Endothelial cell of umbilical vein (primary cell): ENCODE measurements at regions not wholly inside any gene's neighbourhood (a gene's known extent, or its start where the extent isn't known, plus 50 kb on each side); places are given as distances from the start of the nearest gene placed in this dataset.

Experiments
- BruUV-seq: library from RNA; stranded (reverse); fragments of 400-500 nt; replicated peaks from 2 replicates; lab custom pipeline; 2021; lab: Mats Ljungman, UMichigan
- CTCF ChIA-PET: fragments of 300-600, 350-600 bp; sonication (Branson Sonifier 250); formaldehyde crosslinking; loops from one replicate; lab custom pipeline; 2021; ENCODE audit warnings: antibody characterized with exemption, inconsistent platforms; lab: Charles Lee
- POLR2A ChIA-PET: fragments of 300-600, 350-600 bp; sonication (Branson Sonifier 250); formaldehyde crosslinking; loops from one replicate; lab custom pipeline; 2021; ENCODE audit warnings: antibody characterized with exemption, inconsistent platforms; lab: Charles Lee
- DNase-seq: peaks from one replicate; pipeline ENCODE4 v3.0.0-alpha.2; 2011; ENCODE audit warnings: low read depth, low spot score
- FAIRE-seq: peaks from 2 replicates; lab custom pipeline; 2011; peaks lifted over from hg19 to GRCh38; lab: Jason Lieb, UNC
- H2AFZ ChIP-seq: 2 replicates; pipeline ENCODE4 v1.6.0; 2012; ENCODE audit warnings: low read depth, low read length, control low read depth, inconsistent platforms
- H3K27ac ChIP-seq: 2 replicates; pipeline ENCODE4 v1.5.1; 2011; ENCODE audit warnings: low read depth, mild to moderate bottlenecking, control low read depth, low read length, moderate library complexity; ENCODE audit not compliant: insufficient read depth
- H3K27me3 ChIP-seq, 2 experiments: 2 replicates each; pipeline versions ENCODE4 v1.6.0 to v1.6.1; 2011; ENCODE audit warnings: low read length in 2 of 2, mixed read lengths in 1 of 2; ENCODE audit not compliant: control insufficient read depth in 2 of 2, insufficient read depth in 2 of 2
- H3K36me3 ChIP-seq, 2 experiments: 2 replicates in 1 of 2; 3 replicates in 1 of 2; pipeline ENCODE4 v1.5.1; 2011; ENCODE audit warnings: low read length in 2 of 2, mild to moderate bottlenecking in 1 of 2, moderate library complexity in 1 of 2; ENCODE audit not compliant: control insufficient read depth in 2 of 2, insufficient read depth in 2 of 2; ENCODE audit errors: extremely low read depth in 1 of 2
- H3K4me1 ChIP-seq: 3 replicates; pipeline ENCODE4 v1.5.1; 2011; ENCODE audit warnings: mild to moderate bottlenecking, low read length; ENCODE audit not compliant: control insufficient read depth, insufficient read depth; ENCODE audit errors: extremely low read depth
- H3K4me2 ChIP-seq: 2 replicates; pipeline ENCODE4 v1.6.1; 2011; ENCODE audit warnings: low read length, control low read depth, mixed read lengths; ENCODE audit not compliant: insufficient read depth
- H3K4me3 ChIP-seq, 3 experiments: fragments of 200-600 bp in 1 of 3; sonication (generic), shearing (Covaris generic) in 1 of 3; replicated peaks in 1 of 3; 2 replicates each; pipeline ENCODE4 v1.5.1; 2011 to 2016; ENCODE audit warnings: control low read depth in 3 of 3, low read length in 3 of 3, mild to moderate bottlenecking in 2 of 3, inconsistent platforms in 1 of 3, low read depth in 1 of 3, moderate library complexity in 1 of 3; ENCODE audit not compliant: insufficient read depth in 1 of 3
- H3K79me2 ChIP-seq: 2 replicates; pipeline ENCODE4 v1.6.0; 2012; ENCODE audit warnings: low read length, inconsistent platforms; ENCODE audit not compliant: control insufficient read depth, insufficient read depth
- H3K9ac ChIP-seq: replicated peaks from 2 replicates; pipeline ENCODE3; 2011; ENCODE audit warnings: low read length, control low read depth; ENCODE audit not compliant: insufficient read depth; ENCODE audit errors: extremely low read depth
- H3K9me1 ChIP-seq: replicated peaks from 3 replicates; pipeline ENCODE4 v1.6.0; 2011; ENCODE audit warnings: mild to moderate bottlenecking, low read length; ENCODE audit not compliant: control insufficient read depth, insufficient read depth; ENCODE audit errors: extremely low read depth
- H3K9me3 ChIP-seq: replicated peaks from 2 replicates; pipeline ENCODE4 v1.5.1; 2012; ENCODE audit warnings: low read length, inconsistent platforms; ENCODE audit not compliant: control insufficient read depth, insufficient read depth
- H4K20me1 ChIP-seq: replicated peaks from 2 replicates; pipeline ENCODE3; 2011; ENCODE audit warnings: mild to moderate bottlenecking, low read length; ENCODE audit not compliant: control insufficient read depth, insufficient read depth; ENCODE audit errors: extremely low read depth
- EZH2 ChIP-seq: IDR thresholded peaks from 2 replicates; pipeline ENCODE4 v1.6.1; 2012; ENCODE audit warnings: borderline replicate concordance, low read depth, mild to moderate bottlenecking, moderate library complexity, low read length, inconsistent platforms; ENCODE audit not compliant: severe bottlenecking
- FOS ChIP-seq: IDR thresholded peaks from 2 replicates; pipeline ENCODE4 v1.6.1; 2011; ENCODE audit warnings: mild to moderate bottlenecking, low read length, moderate library complexity, borderline replicate concordance; ENCODE audit not compliant: insufficient read depth
- GATA2 ChIP-seq: IDR thresholded peaks from 2 replicates; pipeline ENCODE4 v1.7.0; 2011; ENCODE audit warnings: low read depth, mild to moderate bottlenecking, moderate library complexity, mixed read lengths, low read length; ENCODE audit not compliant: insufficient read length, insufficient read depth
- JUN ChIP-seq: IDR thresholded peaks from 2 replicates; pipeline ENCODE4 v1.6.1; 2011; ENCODE audit warnings: borderline replicate concordance, low read depth; ENCODE audit not compliant: insufficient read length, insufficient read depth
- MYC ChIP-seq: IDR thresholded peaks from one replicate; pipeline ENCODE4 v1.6.1; 2011; ENCODE audit warnings: mild to moderate bottlenecking, low read depth, low read length
- POLR2A ChIP-seq: IDR thresholded peaks from 2 replicates; pipeline ENCODE4 v1.6.1; 2012; ENCODE audit warnings: low read depth, mild to moderate bottlenecking, control low read depth, low read length
- POLR2AphosphoS5 ChIP-seq: IDR thresholded peaks from 2 replicates; pipeline ENCODE4 v1.6.1; 2012; ENCODE audit warnings: low read depth, mild to moderate bottlenecking, control low read depth, low read length, moderate library complexity; ENCODE audit not compliant: insufficient read depth
- dilution Hi-C: fragments of 300-500 bp; cut with MboI; formaldehyde crosslinking; loops from one replicate; pipeline ENCODE4 v1.15.0; 2019; ENCODE audit warnings: low sequenced_read_pairs; ENCODE audit not compliant: extremely low pct_ligation_motif_present
- intact Hi-C: fragments of 100-400 bp; cut with micrococcal nuclease; formaldehyde crosslinking; loops from one replicate; pipeline ENCODE4 v1.10.0; 2022
- TF ChIP-seq, protein P1 (sequence below): IDR thresholded peaks from 2 replicates; pipeline ENCODE4 v1.6.1; 2011; ENCODE audit not compliant: insufficient read depth, insufficient read length
- TF ChIP-seq, protein P2 (sequence below), 2 donors: IDR thresholded peaks; 1 replicate in 1 of 2; 2 replicates in 1 of 2; pipeline ENCODE4 v1.5.1; 2011; ENCODE audit warnings: low read length in 2 of 2, mild to moderate bottlenecking in 2 of 2, moderate library complexity in 2 of 2, control low read depth in 1 of 2, inconsistent platforms in 1 of 2, low read depth in 1 of 2; ENCODE audit not compliant: insufficient read depth in 1 of 2; ENCODE audit errors: extremely low read depth in 1 of 2

DNA sequence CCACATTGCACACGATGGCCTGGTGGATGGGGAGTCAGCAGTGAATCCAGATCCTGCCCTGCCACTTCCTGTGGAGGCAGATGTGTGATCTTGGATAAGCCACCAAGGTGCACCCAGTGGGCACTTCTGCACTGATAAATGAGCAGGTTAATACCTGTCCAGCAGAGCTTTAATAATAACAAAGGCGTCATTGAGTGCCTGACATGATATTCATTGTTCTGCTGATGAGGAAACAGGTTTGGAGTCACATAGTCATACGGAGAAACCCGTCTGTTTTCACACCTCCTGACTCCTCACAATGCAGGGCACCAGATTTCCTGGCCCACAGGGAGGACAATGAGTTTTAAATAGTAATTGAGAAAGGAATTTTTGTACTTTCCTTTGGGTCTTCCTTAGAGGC is 324.6 kb upstream of the CDH5 start:
- H3K27me3 ChIP-seq, result no peaks in the 10 kb centered on the region
- no peaks in the 10 kb centered on the region for H3K9me3 ChIP-seq
- DNase-seq, result no peak
- H3K36me3 ChIP-seq, result no peaks in the 10 kb centered on the region
- no peak overlapping the region for H3K4me2 ChIP-seq
- H3K4me3 ChIP-seq, result no peak overlapping the region
- no peak for FAIRE-seq
- dilution Hi-C loops, result no loop called here
- no peak overlapping the region for H2AFZ ChIP-seq
- H3K9me1 ChIP-seq, result no peaks in the 10 kb centered on the region
- TF ChIP-seq MYC (no peak), JUN (no peak), EZH2 (no peak), FOS (no peak), GATA2 (no peak), POLR2AphosphoS5 (no peak), POLR2A (no peak)
- TF ChIP-seq, protein P1, sequence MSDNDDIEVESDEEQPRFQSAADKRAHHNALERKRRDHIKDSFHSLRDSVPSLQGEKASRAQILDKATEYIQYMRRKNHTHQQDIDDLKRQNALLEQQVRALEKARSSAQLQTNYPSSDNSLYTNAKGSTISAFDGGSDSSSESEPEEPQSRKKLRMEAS, result no peak
- TF ChIP-seq, protein P2, sequence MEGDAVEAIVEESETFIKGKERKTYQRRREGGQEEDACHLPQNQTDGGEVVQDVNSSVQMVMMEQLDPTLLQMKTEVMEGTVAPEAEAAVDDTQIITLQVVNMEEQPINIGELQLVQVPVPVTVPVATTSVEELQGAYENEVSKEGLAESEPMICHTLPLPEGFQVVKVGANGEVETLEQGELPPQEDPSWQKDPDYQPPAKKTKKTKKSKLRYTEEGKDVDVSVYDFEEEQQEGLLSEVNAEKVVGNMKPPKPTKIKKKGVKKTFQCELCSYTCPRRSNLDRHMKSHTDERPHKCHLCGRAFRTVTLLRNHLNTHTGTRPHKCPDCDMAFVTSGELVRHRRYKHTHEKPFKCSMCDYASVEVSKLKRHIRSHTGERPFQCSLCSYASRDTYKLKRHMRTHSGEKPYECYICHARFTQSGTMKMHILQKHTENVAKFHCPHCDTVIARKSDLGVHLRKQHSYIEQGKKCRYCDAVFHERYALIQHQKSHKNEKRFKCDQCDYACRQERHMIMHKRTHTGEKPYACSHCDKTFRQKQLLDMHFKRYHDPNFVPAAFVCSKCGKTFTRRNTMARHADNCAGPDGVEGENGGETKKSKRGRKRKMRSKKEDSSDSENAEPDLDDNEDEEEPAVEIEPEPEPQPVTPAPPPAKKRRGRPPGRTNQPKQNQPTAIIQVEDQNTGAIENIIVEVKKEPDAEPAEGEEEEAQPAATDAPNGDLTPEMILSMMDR (IDR thresholded peaks at IDR 0.05; ENCODE audit: extremely low read depth in 1 of 2, insufficient read depth in 1 of 2, low read depth in 1 of 2, low read length in 2 of 2), result no peak
- intact Hi-C loops, result no loop called here
- H4K20me1 ChIP-seq, result no peaks in the 10 kb centered on the region
- no peak overlapping the region for H3K27ac ChIP-seq
- no peaks in the 10 kb centered on the region for H3K79me2 ChIP-seq
- BruUV-seq, result no TSS peak
- H3K4me1 ChIP-seq, result no peaks in the 10 kb centered on the region
- CTCF ChIA-PET, result no interaction called here
- POLR2A ChIA-PET, result no interaction called here
- no peak overlapping the region for H3K9ac ChIP-seq
